ENCODE measurements at regions not wholly inside any gene's neighbourhood (a gene's known extent, or its start where the extent isn't known, plus 50 kb on each side); places are given as distances from the start of the nearest gene placed in this dataset.

- H3K27me3 ChIP-seq: no peaks in the 10 kb centered on the region
- no peaks in the 10 kb centered on the region for H3K9me3 ChIP-seq
- no peak overlapping the region for H3K27ac ChIP-seq
- no peaks in the 10 kb centered on the region for H3K36me3 ChIP-seq
- H3K9ac ChIP-seq (ENCODE audit: low read depth in 2 of 2, low read length in 2 of 2): no peak overlapping the region
- intact Hi-C loops (cut with DNase I): no loop called here
- no peaks in the 10 kb centered on the region for H3K4me1 ChIP-seq
- TF ChIP-seq CTCF (IDR thresholded peaks at IDR 0.05): no peak
- no peak for DNase-seq
- H3K4me3 ChIP-seq: no peak overlapping the region
Observed at GRCh38 chrX:28246675-28247074, 265.4 kb upstream of the DCAF8L1 start.

- Histone ChIP-seq H3K27ac (no peak overlapping the region), H3K9me3 (no peaks in the 10 kb centered on the region), H3K4me3 (no peak overlapping the region), H3K4me1 (no peaks in the 10 kb centered on the region), H3K36me3 (no peaks in the 10 kb centered on the region), H3K27me3 (no peaks in the 10 kb centered on the region), H3K9ac (ENCODE audit: low read depth in 2 of 2, low read length in 2 of 2) (no peak overlapping the region)
- TF ChIP-seq CTCF (IDR thresholded peaks at IDR 0.05): no peak
- no peak for DNase-seq
- intact Hi-C loops (cut with DNase I): no loop called here
Observed at GRCh38 chrX:28229217-28229616, 248.0 kb upstream of the DCAF8L1 start.

GRCh38 chrX:28225513-28225912, 244.3 kb upstream of the DCAF8L1 start:
- no peaks in the 10 kb centered on the region for H3K36me3 ChIP-seq
- no peak for TF ChIP-seq CTCF (IDR thresholded peaks at IDR 0.05)
- DNase-seq: no peak
- no peak overlapping the region for H3K27ac ChIP-seq
- no peak overlapping the region for H3K4me3 ChIP-seq
- H3K9ac ChIP-seq (ENCODE audit: low read depth in 2 of 2, low read length in 2 of 2): no peak overlapping the region
- intact Hi-C loops (cut with DNase I): no loop called here
- H3K4me1 ChIP-seq: no peaks in the 10 kb centered on the region
- no peaks in the 10 kb centered on the region for H3K9me3 ChIP-seq
- H3K27me3 ChIP-seq: no peaks in the 10 kb centered on the region

- no peak for TF ChIP-seq CTCF (IDR thresholded peaks at IDR 0.05)
Observed at GRCh38 chrX:28223991-28224390, 242.7 kb upstream of the DCAF8L1 start.

GRCh38 chrX:28223469-28223868, 242.2 kb upstream of the DCAF8L1 start:
- Histone ChIP-seq H3K4me3 (no peak overlapping the region), H3K9me3 (no peaks in the 10 kb centered on the region), H3K27me3 (no peaks in the 10 kb centered on the region), H3K36me3 (no peaks in the 10 kb centered on the region), H3K27ac (no peak overlapping the region), H3K9ac (ENCODE audit: low read depth in 2 of 2, low read length in 2 of 2) (no peak overlapping the region), H3K4me1 (no peaks in the 10 kb centered on the region)
- TF ChIP-seq CTCF (IDR thresholded peaks at IDR 0.05): no peak
- intact Hi-C loops (cut with DNase I): no loop called here
- no peak for DNase-seq

More at GRCh38 chrX:28223991-28224390, 242.7 kb upstream of the DCAF8L1 start:
- Histone ChIP-seq H3K4me1 (no peaks in the 10 kb centered on the region), H3K27me3 (no peaks in the 10 kb centered on the region), H3K36me3 (no peaks in the 10 kb centered on the region), H3K9me3 (no peaks in the 10 kb centered on the region), H3K27ac (no peak overlapping the region), H3K4me3 (no peak overlapping the region), H3K9ac (ENCODE audit: low read depth in 2 of 2, low read length in 2 of 2) (no peak overlapping the region)
- DNase-seq: no peak
- intact Hi-C loops (cut with DNase I): no loop called here

- TF ChIP-seq CTCF (IDR thresholded peaks at IDR 0.05): no peak
- Histone ChIP-seq H3K36me3 (no peaks in the 10 kb centered on the region), H3K27me3 (no peaks in the 10 kb centered on the region), H3K4me1 (no peaks in the 10 kb centered on the region), H3K9ac (ENCODE audit: low read depth in 2 of 2, low read length in 2 of 2) (no peak overlapping the region), H3K4me3 (no peak overlapping the region), H3K27ac (no peak overlapping the region), H3K9me3 (no peaks in the 10 kb centered on the region)
- no peak for DNase-seq
- intact Hi-C loops (cut with DNase I): no loop called here
Observed at GRCh38 chrX:28205905-28206304, 224.7 kb upstream of the DCAF8L1 start.

Measured in colonic mucosa (tissue), 4 donors.